MM.1S (cell line): ENCODE measurements at regions not wholly inside any gene's neighbourhood (a gene's known extent, or its start where the extent isn't known, plus 50 kb on each side); places are given as distances from the start of the nearest gene placed in this dataset.
A peak's percentile ranks its signal among the peaks of the same experiment; 100 is the strongest.

ENCODE experiments used
- DNase-seq: peaks from one replicate; pipeline ENCODE4 v3.0.0-alpha.2; 2015
- H2AFZ ChIP-seq: fragments of 300-600 bp; sonication (generic); 2 replicates; pipeline ENCODE4 v1.6.0; 2016; ENCODE audit warnings: antibody characterized with exemption, low read length
- H3F3A ChIP-seq: fragments of 300-600 bp; sonication (generic); 2 replicates; pipeline ENCODE4 v1.6.1; 2016; ENCODE audit warnings: mild to moderate bottlenecking, antibody characterized with exemption, low read length, moderate library complexity, mixed read lengths; ENCODE audit not compliant: insufficient read depth
- H3K27ac ChIP-seq: fragments of 300-600 bp; sonication (generic); 2 replicates; pipeline ENCODE4 v1.5.1; 2016; ENCODE audit warnings: mild to moderate bottlenecking, low read length
- H3K27me3 ChIP-seq: fragments of 300-600 bp; sonication (generic); replicated peaks from 2 replicates; pipeline ENCODE4 v1.6.0; 2016; ENCODE audit warnings: low read length; ENCODE audit not compliant: insufficient read depth
- H3K36me3 ChIP-seq: fragments of 300-600 bp; sonication (generic); replicated peaks from 2 replicates; pipeline ENCODE4 v1.6.1; 2016; ENCODE audit warnings: mild to moderate bottlenecking, low read length, mixed read lengths; ENCODE audit not compliant: insufficient read depth
- H3K4me1 ChIP-seq: fragments of 300-600 bp; sonication (generic); 2 replicates; pipeline ENCODE4 v1.6.1; 2016; ENCODE audit warnings: low read length, mixed read lengths
- H3K4me2 ChIP-seq: fragments of 300-600 bp; sonication (generic); 2 replicates; pipeline ENCODE4 v1.6.0; 2016; ENCODE audit warnings: low read depth, low read length
- H3K4me3 ChIP-seq: fragments of 300-600 bp; sonication (generic); 2 replicates; pipeline ENCODE4 v1.5.1; 2016; ENCODE audit warnings: low read length, mixed read lengths
- H3K79me2 ChIP-seq: fragments of 300-600 bp; sonication (generic); 2 replicates; pipeline ENCODE4 v1.6.1; 2016; ENCODE audit warnings: mixed run types, low read length, mixed read lengths
- H3K9ac ChIP-seq: fragments of 300-600 bp; sonication (generic); 2 replicates; pipeline ENCODE4 v1.6.1; 2016; ENCODE audit warnings: low read length, mixed read lengths
- H3K9me2 ChIP-seq: fragments of 300-600 bp; sonication (generic); replicated peaks from 2 replicates; pipeline ENCODE4 v1.6.1; 2016; ENCODE audit warnings: mild to moderate bottlenecking, low read length, mixed read lengths; ENCODE audit not compliant: insufficient read depth
- H3K9me3 ChIP-seq: fragments of 300-600 bp; sonication (generic); replicated peaks from 2 replicates; pipeline ENCODE4 v1.6.1; 2016; ENCODE audit warnings: mild to moderate bottlenecking, low read length, mixed read lengths; ENCODE audit not compliant: insufficient read depth
- H4K20me1 ChIP-seq: fragments of 300-600 bp; sonication (generic); 2 replicates; pipeline ENCODE4 v1.6.1; 2016; ENCODE audit warnings: mild to moderate bottlenecking, low read length, moderate library complexity, mixed read lengths; ENCODE audit not compliant: insufficient read depth
- EZH2 ChIP-seq: fragments of 300-600 bp; sonication (generic); optimal IDR thresholded peaks from 2 replicates; pipeline ENCODE3; 2017; ENCODE audit warnings: low read depth, mild to moderate bottlenecking, antibody characterized with exemption, low read length, mixed read lengths
- EZH2phosphoT487 ChIP-seq: fragments of 300-600 bp; sonication (generic); IDR thresholded peaks from 2 replicates; pipeline ENCODE4 v1.6.1; 2018; ENCODE audit warnings: antibody characterized with exemption, low read length
- TF ChIP-seq, protein P1 (sequence below): fragments of 300-600 bp; sonication (generic); IDR thresholded peaks from 2 replicates; pipeline ENCODE4 v1.5.1; 2016; ENCODE audit warnings: antibody characterized with exemption, low read length, mixed read lengths

DNA sequence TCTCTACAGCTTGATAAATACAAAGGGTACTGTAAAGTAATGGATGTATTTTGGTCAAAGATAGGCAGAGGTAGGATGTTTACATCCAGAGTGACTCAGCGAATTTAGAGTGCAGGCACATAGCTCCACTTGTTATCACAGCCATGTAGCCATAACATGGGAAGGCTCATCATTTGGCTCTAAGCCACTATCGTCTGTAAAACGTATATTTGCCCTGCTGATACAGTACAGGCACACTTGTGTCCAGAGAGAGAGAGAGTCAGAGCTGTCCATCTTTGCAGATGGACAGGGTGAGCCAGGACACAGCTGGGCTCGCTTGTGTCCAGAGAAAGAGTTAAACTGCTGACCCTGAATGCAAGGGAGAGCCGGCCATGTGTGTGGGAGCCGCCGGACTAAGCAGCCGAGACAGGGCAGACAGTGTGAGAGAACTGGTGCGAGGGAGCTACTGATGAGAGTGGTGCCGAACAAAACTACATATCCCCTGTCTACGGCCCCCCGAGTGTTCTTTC is 619.0 kb downstream of the DOK5 start:
- Histone ChIP-seq H3F3A (no peaks in the 10 kb centered on the region), H2AFZ (no peak overlapping the region), H3K9me3 (no peaks in the 10 kb centered on the region), H3K27ac (no peak overlapping the region), H3K79me2 (no peaks in the 10 kb centered on the region), H3K36me3 (no peaks in the 10 kb centered on the region), H3K4me2 (no peak overlapping the region), H3K4me1 (peaks cover 7% of the 10 kb centered on the region; the same call in 1 of the 2 replicates), H4K20me1 (no peaks in the 10 kb centered on the region), H3K9ac (no peak overlapping the region), H3K9me2 (no peaks in the 10 kb centered on the region), H3K27me3 (no peaks in the 10 kb centered on the region), H3K4me3 (no peak overlapping the region)
- TF ChIP-seq EZH2phosphoT487, result no peak
- TF ChIP-seq, protein P1, sequence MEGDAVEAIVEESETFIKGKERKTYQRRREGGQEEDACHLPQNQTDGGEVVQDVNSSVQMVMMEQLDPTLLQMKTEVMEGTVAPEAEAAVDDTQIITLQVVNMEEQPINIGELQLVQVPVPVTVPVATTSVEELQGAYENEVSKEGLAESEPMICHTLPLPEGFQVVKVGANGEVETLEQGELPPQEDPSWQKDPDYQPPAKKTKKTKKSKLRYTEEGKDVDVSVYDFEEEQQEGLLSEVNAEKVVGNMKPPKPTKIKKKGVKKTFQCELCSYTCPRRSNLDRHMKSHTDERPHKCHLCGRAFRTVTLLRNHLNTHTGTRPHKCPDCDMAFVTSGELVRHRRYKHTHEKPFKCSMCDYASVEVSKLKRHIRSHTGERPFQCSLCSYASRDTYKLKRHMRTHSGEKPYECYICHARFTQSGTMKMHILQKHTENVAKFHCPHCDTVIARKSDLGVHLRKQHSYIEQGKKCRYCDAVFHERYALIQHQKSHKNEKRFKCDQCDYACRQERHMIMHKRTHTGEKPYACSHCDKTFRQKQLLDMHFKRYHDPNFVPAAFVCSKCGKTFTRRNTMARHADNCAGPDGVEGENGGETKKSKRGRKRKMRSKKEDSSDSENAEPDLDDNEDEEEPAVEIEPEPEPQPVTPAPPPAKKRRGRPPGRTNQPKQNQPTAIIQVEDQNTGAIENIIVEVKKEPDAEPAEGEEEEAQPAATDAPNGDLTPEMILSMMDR, result no peak
- no peak for TF ChIP-seq EZH2
- no peak for DNase-seq

DNA sequence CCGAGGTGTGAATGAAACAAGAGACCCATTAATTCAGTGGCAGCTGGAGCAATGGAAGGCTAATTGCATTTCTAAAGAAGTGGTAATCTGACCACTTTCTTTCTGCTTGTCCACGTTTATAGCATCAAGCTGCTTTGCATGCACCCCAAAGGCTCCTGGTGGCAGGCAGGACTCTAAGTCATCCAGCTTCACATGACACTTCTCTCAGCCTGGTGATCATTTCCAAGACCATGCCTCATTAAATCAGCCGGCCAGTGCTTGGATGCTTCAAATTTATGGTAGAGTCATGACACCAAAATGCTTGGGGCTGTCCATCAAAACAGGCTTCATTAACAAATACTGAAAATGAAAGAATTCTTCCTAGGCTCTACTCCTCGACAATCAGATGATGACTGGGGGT is 614.9 kb downstream of the DOK5 start:
- no peaks in the 10 kb centered on the region for H3K9me2 ChIP-seq
- H4K20me1 ChIP-seq, result no peaks in the 10 kb centered on the region
- H3K36me3 ChIP-seq, result no peaks in the 10 kb centered on the region
- no peak for DNase-seq
- H3K4me2 ChIP-seq, result no peak overlapping the region
- H2AFZ ChIP-seq, result no peak overlapping the region
- no peaks in the 10 kb centered on the region for H3K4me1 ChIP-seq
- no peaks in the 10 kb centered on the region for H3K9me3 ChIP-seq
- H3F3A ChIP-seq, result no peaks in the 10 kb centered on the region
- no peak overlapping the region for H3K4me3 ChIP-seq
- H3K27ac ChIP-seq, result no peak overlapping the region
- no peaks in the 10 kb centered on the region for H3K79me2 ChIP-seq
- TF ChIP-seq, protein P1, result no peak
- TF ChIP-seq EZH2phosphoT487, result no peak
- no peak for TF ChIP-seq EZH2
- no peak overlapping the region for H3K9ac ChIP-seq
- H3K27me3 ChIP-seq, result no peaks in the 10 kb centered on the region

DNA sequence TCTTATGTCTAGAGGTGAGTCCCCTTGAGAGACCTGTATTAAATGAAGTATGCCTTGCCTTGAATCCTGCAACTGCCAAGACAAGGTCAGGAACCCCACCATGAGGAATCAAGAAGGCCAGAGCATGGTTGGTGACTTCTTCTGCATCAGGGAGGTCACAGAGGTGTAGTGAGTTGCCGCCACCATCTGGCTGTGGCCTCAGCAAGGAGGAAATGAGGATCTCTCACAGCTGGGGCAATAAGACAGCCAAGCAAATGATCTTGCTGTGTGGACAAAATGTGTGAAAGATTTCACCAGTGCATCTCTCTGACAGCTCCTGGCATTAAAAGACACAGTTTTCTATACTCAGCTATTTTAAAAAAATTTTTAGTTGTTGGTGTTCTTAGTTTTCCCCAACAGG is 611.0 kb downstream of the DOK5 start:
- no peaks in the 10 kb centered on the region for H3K9me2 ChIP-seq
- peak; percentile 36 for DNase-seq

More for the DNA sequence above, 611.0 kb downstream of the DOK5 start:
- H3K4me1 ChIP-seq, result no peaks in the 10 kb centered on the region
- no peaks in the 10 kb centered on the region for H3F3A ChIP-seq
- TF ChIP-seq, protein P1, result 0 out of 2 replicates have a peak, but pooled peaks have one; percentile 12
- TF ChIP-seq EZH2phosphoT487, result no peak
- H3K27me3 ChIP-seq, result no peaks in the 10 kb centered on the region
- H3K4me3 ChIP-seq, result no peak overlapping the region
- H3K79me2 ChIP-seq, result no peaks in the 10 kb centered on the region
- H3K9ac ChIP-seq, result no peak overlapping the region
- H3K4me2 ChIP-seq, result no peak overlapping the region
- no peaks in the 10 kb centered on the region for H4K20me1 ChIP-seq
- no peaks in the 10 kb centered on the region for H3K36me3 ChIP-seq
- H3K27ac ChIP-seq, result no peak overlapping the region
- H2AFZ ChIP-seq, result no peak overlapping the region
- H3K9me3 ChIP-seq, result no peaks in the 10 kb centered on the region
